GM19023 (cell line): ENCODE measurements at regions not wholly inside any gene's neighbourhood (a gene's known extent, or its start where the extent isn't known, plus 50 kb on each side); places are given as distances from the start of the nearest gene placed in this dataset.

ENCODE experiments used
- ATAC-seq: cut with Tn5 transposase; IDR thresholded peaks from one replicate; pipeline ENCODE4 v1.9.1; 2021; ENCODE audit warnings: mild to moderate bottlenecking, moderate library complexity; ENCODE audit not compliant: unreplicated experiment

DNA sequence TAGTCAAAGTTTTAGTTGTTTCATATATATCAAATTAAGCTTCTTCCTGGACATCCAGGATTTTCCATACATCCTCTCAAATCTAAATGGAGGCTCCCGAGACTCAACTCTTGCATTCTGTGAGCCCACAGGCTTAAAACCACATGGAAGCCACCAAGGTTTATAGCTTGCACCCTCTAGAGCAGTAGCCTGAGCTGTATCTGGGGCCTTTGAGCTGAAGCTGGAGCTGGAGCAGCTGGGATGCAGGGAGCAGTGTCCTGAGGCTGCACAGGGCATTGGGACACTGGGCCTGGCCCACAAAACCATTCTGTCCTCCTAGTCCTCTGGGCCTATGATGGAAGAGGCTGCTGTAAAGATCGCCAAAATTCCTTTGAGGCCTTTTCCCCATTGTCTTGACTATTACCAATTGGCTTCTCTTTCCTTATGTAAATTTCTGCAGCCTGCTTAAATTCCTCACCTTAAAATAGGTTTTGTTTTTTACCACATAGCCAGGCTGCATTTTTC lies 151.0 kb downstream of the COX7C start:
- ATAC-seq, result no peak

- no peak for ATAC-seq
Observed at GRCh38 chr5:86780018-86780417, 162.3 kb downstream of the COX7C start.

DNA sequence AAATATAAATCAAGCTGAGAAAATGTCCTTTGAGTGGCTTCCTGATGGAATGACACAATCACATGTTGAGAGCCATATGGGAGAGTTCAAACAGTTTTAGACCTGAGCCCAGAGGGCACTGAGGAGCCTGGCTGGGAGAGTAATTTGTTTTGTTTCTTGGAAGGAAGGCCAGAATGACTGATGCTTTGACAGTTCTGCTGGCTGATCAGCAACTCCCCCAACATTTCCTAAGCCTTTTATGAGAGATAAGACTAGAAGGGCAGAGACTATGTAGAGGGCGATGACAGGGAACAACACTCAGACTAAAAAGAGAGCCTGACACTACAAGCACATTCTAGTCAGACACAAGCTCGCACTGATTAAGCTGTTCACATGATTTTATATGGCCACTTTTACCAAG lies 169.2 kb downstream of the COX7C start:
- ATAC-seq, result no peak

DNA sequence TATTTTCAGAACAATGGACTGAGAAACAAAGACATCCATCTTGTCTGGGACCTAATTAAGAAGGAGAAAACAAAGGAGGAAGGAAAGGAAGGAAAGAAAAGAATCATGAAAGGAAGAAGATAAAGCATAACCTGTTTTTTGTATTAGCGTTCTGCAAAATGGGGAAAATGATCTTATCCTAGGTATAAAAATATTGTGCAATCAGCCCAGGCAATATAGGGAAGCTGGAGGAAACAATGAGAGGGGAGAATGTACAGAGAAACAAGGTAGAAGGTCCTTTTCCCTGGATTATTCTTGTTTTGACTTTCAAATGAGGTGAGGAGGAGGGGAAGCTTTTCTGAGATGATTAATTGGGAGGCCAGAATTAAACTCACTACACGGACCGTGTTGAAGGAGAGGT lies 177.9 kb downstream of the COX7C start:
- no peak for ATAC-seq

DNA sequence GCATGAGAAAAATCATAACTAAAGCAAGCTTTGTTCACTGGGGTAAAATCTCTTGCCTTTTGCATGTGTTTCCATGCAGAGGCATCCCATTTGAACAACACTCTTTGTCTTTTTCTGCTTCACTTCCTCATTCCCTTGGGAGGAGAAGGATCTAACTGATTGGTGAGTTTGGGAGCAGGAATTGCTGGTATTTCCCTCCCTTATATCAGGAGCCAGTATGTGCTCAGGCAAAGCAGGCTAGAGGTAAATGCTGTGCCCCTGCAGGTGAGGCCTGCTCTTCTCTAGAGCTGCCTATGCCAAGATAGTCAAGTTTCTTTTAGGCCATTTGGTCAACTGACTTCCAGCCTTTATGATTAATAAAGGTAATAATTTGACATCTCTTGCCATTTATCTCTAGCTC lies 179.9 kb downstream of the COX7C start:
- no peak for ATAC-seq

DNA sequence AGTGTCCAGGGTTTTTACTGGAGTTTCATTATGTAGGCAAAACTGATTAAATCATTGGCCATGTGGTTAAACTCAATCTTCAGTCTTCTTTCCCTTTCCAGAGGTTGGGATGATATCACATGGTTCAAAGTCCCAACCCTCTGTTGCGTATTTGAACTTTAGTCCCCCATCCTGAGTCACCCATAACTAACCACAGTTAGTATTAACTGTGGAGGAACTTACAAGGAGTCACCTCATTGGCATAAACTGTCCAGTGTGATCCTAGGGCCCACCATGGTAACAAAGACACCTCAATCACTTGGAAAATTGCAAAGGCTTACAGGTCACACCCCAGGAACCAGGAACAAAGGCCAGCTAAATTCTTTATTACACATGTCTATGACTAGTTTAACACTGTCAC lies 188.5 kb downstream of the COX7C start:
- no peak for ATAC-seq

DNA sequence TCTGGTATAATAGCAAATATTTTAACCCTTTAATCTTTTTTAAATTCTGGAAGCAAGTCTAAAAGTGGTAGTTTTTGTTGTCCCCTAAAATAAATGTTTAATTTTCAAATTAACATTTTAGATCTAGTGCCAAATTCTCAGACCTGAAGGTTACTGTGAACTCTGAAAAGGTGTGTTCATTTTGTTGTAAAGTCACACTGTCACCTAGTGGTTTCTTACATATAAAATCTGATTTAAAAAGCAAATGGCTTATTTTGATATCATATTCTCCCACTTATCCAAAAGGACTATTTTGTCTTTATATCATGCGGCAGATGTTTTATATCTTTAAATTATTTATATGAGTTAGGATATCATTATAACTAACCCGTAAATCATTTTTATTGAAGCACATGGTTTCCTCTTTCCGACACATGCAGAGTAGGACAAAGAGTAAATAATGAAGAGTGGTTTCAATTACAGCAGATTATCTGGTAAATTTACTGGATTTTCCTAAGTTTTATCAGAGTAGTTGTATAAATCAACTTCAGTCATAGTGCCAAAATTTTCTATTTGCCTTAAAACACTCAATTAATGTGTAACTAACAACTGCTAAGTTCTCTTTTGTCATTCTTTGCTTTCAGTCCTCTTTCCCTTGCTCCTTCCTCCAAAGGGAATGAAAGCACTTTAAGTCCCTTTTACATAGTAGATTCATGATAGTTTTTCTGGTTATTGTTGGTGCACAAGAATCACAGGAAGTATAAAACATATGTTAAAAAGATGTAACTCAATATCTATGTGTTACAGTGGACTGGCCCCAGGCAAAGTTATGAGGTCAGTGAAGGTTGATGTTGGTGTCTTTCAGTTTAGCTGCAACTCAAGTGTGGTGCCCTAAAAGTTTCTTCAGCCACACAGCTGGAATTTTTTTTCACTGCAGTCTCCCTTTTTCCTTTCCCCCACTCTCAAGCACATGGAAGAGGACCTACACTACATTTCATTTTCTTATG lies 189.6 kb downstream of the COX7C start:
- no peak for ATAC-seq

DNA sequence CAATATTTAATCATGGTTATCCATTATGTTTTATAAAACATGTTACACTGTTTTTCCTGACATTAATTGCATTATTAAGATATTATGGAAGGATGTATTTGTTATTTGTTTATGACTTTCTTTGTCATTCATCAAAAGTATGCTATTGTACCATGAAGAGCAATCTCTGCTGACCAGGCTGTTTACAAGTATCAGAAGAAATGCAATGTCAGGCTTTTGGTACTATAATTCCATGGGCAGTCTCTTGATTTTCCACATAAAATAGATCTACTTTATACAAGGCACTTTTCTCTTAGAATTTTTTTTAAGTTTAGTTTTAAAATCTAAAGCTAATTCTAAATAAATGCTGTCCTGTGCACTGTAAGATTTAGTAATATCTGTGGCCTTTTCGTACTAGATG lies 196.6 kb downstream of the COX7C start:
- no peak for ATAC-seq

DNA sequence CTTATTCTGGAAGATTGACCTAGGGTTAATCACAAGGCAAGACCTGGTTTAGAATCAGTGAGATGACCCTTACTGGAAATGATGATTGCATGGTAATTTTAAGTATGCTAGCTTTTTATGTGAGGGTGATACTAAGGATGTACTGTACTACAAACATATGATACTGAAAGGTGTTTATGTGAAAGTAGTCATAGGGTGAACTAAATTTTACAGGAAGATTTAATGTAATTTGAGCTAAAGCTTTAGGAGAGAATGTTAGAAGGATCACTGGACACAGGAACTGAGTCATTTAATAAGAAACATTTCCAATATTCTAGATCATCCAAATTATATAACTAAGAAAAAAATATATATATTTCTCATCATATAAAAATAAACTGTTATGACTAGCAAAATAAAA lies 197.2 kb downstream of the COX7C start:
- no peak for ATAC-seq

DNA sequence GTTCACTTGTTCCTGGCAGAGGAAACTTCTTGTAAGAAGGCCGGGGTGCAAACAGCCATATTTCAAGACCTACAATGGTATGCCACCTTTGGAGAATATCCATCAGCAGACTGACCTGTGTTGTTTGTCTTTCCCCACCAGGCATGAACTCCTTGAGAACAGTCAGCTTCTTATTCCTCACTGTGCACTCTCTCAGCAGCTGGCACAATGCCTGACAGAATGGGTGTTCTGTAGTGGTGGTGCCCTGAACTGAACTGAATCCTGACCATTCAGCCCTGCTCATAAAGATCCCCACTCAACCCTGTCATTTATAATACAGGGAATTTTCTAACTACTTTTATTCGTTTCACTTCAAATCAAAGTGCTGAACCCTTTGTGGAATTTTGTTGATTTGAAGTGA lies 206.9 kb downstream of the COX7C start:
- ATAC-seq, result no peak

GRCh38 chr5:86831128-86831527 lies 213.4 kb downstream of the COX7C start:
- no peak for ATAC-seq

DNA sequence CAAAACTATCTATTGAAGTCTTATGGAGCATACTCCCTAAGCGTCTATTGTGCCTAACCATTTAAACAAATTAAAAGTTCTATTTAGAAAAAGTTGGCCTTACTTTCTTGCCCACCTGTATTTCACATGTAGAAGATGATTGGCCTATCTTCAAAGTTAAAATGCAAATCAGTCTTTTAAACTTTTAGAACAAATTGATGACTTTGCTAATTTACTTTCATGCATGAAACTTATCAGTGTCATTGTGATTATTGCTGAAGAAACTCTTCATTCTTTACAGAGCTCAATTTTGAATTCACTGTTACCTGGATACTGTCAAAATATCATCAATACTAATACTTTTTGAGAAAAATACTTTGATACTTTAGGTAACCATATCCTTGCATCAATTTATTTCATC lies 216.1 kb downstream of the COX7C start:
- ATAC-seq, result no peak

- no peak for ATAC-seq
Observed at GRCh38 chr5:86837610-86838009, 219.9 kb downstream of the COX7C start.

GRCh38 chr5:86838083-86838482 lies 220.3 kb downstream of the COX7C start:
- no peak for ATAC-seq

- ATAC-seq, result no peak
Observed at GRCh38 chr5:86841000-86841644, 223.4 kb downstream of the COX7C start.

DNA sequence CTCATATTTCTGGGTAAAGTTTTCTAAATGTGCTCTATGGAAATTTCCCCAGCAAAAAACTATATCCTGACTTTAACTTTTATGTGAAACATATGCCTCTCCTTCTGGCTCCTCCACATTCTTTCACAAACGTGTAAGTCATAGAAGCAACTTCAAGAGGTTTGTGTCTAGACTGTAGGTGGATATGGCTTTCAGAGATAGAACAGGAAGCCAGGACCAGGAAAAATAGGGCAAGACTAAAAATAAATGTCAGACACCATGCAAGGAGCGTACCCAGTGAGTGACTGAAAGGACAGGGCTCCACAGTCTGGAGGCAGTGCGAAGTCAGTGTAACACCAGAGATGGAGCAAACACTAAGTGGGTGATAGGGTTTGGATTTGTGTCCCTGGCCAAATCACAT lies 240.7 kb downstream of the COX7C start:
- ATAC-seq, result no peak

- no peak for ATAC-seq
Observed at GRCh38 chr5:86861512-86861911, 243.8 kb downstream of the COX7C start.

DNA sequence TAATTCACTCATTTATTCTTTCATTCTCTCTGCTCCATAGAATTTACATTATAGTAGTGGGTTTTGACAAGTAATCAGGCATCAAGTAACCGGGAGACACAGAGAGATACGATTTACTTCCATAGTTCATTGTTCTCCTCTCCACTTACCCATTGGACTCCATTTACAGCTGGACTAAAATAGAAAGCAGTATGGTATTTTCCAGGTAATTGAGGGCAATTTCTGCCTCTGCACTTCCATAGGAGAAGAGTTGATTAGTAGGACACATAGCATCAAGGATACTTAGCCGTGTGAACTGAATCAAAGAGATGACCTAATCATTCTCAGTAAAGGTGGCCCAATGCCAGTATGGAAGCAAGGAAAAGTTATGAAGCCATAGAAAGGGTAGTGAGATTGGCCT lies 244.4 kb downstream of the COX7C start:
- ATAC-seq, result no peak

GRCh38 chr5:86864051-86864450 lies 246.3 kb downstream of the COX7C start:
- no peak for ATAC-seq

DNA sequence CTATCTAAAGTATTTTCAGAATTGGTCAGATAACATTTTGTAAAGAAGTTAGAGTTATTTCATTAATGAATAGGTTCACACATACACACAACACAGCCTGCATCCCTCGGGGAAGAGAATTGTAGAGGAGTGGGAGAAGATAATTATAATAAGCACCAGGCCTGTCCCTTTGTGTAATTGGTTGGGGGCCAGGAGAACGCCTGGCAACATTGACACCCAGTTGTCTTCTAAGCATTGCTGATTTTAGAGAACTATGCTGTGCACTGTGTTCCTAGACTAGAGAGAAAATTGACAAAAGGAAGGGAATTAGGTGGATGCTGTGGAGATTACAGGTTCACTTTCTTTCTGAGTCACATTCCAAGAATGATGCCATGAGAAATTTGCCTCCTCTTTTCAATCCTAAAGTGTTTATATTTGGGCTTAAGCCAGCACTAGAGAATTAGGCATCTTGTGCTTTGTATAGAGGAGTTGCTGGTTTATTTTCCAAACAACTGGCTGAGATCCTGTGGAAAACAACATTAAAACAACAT lies 247.6 kb downstream of the COX7C start:
- no peak for ATAC-seq

- ATAC-seq, result no peak
Observed at GRCh38 chr5:86866036-86866435, 248.3 kb downstream of the COX7C start.

DNA sequence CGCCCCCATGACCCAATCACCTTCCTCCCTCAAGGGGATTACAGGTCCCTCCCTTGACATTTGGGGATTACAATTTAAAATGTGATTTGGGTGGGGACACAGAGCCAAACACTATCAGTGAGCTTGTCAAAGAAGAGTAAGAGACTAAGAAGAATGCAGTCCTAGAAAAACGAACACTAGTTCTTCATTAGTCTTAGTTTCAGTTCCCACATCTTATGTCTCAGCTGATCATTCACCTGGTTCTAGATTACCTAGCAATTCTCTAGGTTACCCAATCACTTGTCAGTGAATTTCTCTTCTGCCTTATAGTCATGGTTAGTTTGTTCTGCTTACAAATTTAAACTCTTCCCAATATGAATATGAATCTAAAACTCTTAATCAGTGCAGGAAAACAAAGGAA lies 251.5 kb downstream of the COX7C start:
- ATAC-seq, result no peak
